ENCODE measurements at regions not wholly inside any gene's neighbourhood (a gene's known extent, or its start where the extent isn't known, plus 50 kb on each side); places are given as distances from the start of the nearest gene placed in this dataset.

- ChIA-PET POLR2A (no interaction called here), CTCF (ENCODE audit: low intra/inter-chr PET ratio, low total read pairs) (no interaction called here)
- 40% methylated on average over 1 of the region's 1 CpG for WGBS (ENCODE audit: low lambda C conversion rate)
- BruUV-seq (replicated peaks), result no TSS peak
- in situ Hi-C loops (cut with HindIII; ENCODE audit: extremely low pct_ligation_motif_present, low pct_unique_long_range_greater_than_20kb) (no loop called here), intact Hi-C loops (cut with micrococcal nuclease; ENCODE audit: unreplicated experiment) (no loop called here)
- Histone ChIP-seq H3K4me2 (ENCODE audit: low read depth, low read length) (no peak overlapping the region), H4K20me1 (ENCODE audit: insufficient read depth, low read length) (no peaks in the 10 kb centered on the region), H3K9me3 (ENCODE audit: low read length) (peaks cover 29% of the 10 kb centered on the region; the same call in 1 of the 2 replicates), H3K9ac (ENCODE audit: insufficient read depth, low read depth, low read length) (no peak overlapping the region), H3K27me3 (ENCODE audit: control insufficient read depth in 1 of 2, insufficient read depth in 2 of 2, low read length in 2 of 2) (no peaks in the 10 kb centered on the region), H3K27ac (ENCODE audit: extremely low read length, insufficient read depth, low read length) (no peak overlapping the region), H3K36me3 (replicated peaks in 1 of 2; ENCODE audit: control insufficient read depth in 1 of 2, insufficient read depth in 2 of 2, low read length in 2 of 2) (no peaks in the 10 kb centered on the region), H3K4me1 (ENCODE audit: insufficient read depth, low read length) (no peaks in the 10 kb centered on the region), H3K4me3 (replicated peaks in 1 of 3; ENCODE audit: insufficient read depth in 1 of 3, low read depth in 2 of 3, low read length in 3 of 3) (no peak overlapping the region), H3K79me2 (ENCODE audit: insufficient read depth, low read length) (no peaks in the 10 kb centered on the region), H2AFZ (ENCODE audit: low read length) (no peak overlapping the region)
- no peak for DNase-seq (ENCODE audit: low spot score)
- TF ChIP-seq HMGXB3 (CRISPR knock-in tag; IDR thresholded peaks at IDR 0.05; ENCODE audit: borderline replicate concordance), result no peak
- TF ChIP-seq ZNF256 (CRISPR knock-in tag; conservative IDR thresholded peaks at IDR 0.05), result no peak
- no peak for TF ChIP-seq GABPB1 (CRISPR knock-in tag; IDR thresholded peaks at IDR 0.05)
- no peak for TF ChIP-seq NFRKB (IDR thresholded peaks at IDR 0.05)
- no peak for TF ChIP-seq HMG20B (CRISPR knock-in tag; conservative IDR thresholded peaks at IDR 0.05)
- TF ChIP-seq SNAPC2 (CRISPR knock-in tag; IDR thresholded peaks at IDR 0.05), result no peak
- no peak for TF ChIP-seq FIP1L1 (IDR thresholded peaks at IDR 0.05; ENCODE audit: borderline replicate concordance, insufficient read depth, low read depth, low read length)
- TF ChIP-seq ZUFSP (CRISPR knock-in tag; IDR thresholded peaks at IDR 0.05; ENCODE audit: borderline replicate concordance), result no peak
- no peak for TF ChIP-seq SRSF9 (IDR thresholded peaks at IDR 0.05; ENCODE audit: borderline replicate concordance, insufficient read depth, low read depth, low read length, poor library complexity, severe bottlenecking)
- no peak for FAIRE-seq
- ATAC-seq, result no peak
These were observed 505.7 kb downstream of the ZNF608 start for GRCh38 chr5:124240732-124241131.
